ENCODE measurements at regions not wholly inside any gene's neighbourhood (a gene's known extent, or its start where the extent isn't known, plus 50 kb on each side); places are given as distances from the start of the nearest gene placed in this dataset.
A peak's percentile ranks its signal among the peaks of the same experiment; 100 is the strongest.
"Not testable (repeated sequence)": the region's sequence is repeated elsewhere in the genome, so short reads cannot be mapped to it uniquely, and the experiment has no call there.

DNA sequence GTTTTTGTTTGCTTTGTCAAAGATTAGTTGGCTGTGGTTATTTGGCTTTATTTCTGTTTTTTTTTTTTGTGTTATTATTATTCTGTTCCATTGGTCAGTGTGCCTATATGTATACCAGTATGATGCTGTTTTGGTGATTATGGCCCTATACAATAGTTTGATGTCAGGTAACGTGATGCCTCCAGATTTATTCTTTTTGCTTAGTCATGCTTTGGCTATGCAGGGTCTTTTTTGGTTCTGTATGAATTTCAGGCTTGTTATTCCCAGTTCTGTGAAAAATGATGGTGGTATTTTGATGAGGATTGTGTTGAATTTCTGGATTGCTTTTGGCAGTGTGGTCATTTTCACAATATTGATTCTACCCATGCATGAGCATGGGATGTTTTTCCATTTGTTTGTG is 312.8 kb downstream of the TAF11L14 start:
- H3K27ac ChIP-seq: no peak overlapping the region
- TF ChIP-seq, protein P1, sequence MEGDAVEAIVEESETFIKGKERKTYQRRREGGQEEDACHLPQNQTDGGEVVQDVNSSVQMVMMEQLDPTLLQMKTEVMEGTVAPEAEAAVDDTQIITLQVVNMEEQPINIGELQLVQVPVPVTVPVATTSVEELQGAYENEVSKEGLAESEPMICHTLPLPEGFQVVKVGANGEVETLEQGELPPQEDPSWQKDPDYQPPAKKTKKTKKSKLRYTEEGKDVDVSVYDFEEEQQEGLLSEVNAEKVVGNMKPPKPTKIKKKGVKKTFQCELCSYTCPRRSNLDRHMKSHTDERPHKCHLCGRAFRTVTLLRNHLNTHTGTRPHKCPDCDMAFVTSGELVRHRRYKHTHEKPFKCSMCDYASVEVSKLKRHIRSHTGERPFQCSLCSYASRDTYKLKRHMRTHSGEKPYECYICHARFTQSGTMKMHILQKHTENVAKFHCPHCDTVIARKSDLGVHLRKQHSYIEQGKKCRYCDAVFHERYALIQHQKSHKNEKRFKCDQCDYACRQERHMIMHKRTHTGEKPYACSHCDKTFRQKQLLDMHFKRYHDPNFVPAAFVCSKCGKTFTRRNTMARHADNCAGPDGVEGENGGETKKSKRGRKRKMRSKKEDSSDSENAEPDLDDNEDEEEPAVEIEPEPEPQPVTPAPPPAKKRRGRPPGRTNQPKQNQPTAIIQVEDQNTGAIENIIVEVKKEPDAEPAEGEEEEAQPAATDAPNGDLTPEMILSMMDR (IDR thresholded peaks at IDR 0.05): no peak
- TF ChIP-seq ZFX (IDR thresholded peaks at IDR 0.05; ENCODE audit: borderline replicate concordance): no peak

- peak overlapping the region; percentile 76 for H3K27ac ChIP-seq
- TF ChIP-seq, protein P1 (IDR thresholded peaks at IDR 0.05): peak; percentile 78
- no peak for TF ChIP-seq ZFX (IDR thresholded peaks at IDR 0.05; ENCODE audit: borderline replicate concordance)
Observed at GRCh38 chr5:17951392-17952169, 317.3 kb downstream of the TAF11L14 start.

GRCh38 chr5:17952231-17952630 is 318.0 kb downstream of the TAF11L14 start:
- H3K27ac ChIP-seq: peak overlapping the region; percentile 76
- TF ChIP-seq, protein P1 (IDR thresholded peaks at IDR 0.05): no peak
- no peak for TF ChIP-seq ZFX (IDR thresholded peaks at IDR 0.05; ENCODE audit: borderline replicate concordance)

- TF ChIP-seq, protein P1 (IDR thresholded peaks at IDR 0.05): no peak
- TF ChIP-seq ZFX (IDR thresholded peaks at IDR 0.05; ENCODE audit: borderline replicate concordance): no peak
- no peak overlapping the region for H3K27ac ChIP-seq
Observed at GRCh38 chr5:17964067-17964466, 329.8 kb downstream of the TAF11L14 start.

DNA sequence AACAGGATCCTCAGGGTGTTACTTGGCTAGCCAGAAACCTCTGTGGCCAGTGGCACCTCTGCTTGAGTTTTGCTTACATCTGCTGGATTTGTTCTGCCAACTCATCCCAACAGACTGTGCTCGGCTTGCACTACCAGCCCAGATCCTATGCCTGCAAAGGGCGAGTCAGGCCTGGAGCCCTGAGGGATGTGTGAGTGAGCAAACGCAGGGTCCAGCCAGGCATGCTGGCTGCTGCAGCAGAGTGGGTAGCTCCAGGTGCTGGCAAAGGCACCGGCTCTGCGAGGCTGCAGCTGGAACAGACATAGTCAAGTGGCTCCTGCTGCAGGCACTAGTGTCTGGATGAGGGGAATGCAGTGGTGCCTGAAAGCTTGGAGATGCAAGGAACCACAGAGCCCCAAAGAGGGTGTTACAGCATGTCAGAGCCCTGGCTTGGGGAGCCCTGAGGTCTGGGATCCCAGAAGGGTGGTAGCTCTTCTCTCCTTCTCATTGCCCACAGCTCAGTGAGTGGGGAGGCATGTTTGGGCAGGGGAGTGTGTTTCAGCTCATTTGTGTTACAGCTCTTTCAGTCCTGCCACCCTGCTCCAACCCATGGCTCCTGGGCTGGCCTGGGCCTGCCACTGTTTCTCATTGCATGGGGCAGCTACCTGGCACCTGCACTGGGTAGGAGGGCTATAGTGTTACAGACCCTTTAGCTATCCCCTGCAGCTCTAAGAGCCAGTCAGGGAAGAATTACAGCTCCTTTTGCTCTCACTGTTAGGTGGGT is 332.6 kb downstream of the TAF11L14 start:
- TF ChIP-seq ZFX (IDR thresholded peaks at IDR 0.05; ENCODE audit: borderline replicate concordance): no peak
- H3K27ac ChIP-seq: no peak overlapping the region

DNA sequence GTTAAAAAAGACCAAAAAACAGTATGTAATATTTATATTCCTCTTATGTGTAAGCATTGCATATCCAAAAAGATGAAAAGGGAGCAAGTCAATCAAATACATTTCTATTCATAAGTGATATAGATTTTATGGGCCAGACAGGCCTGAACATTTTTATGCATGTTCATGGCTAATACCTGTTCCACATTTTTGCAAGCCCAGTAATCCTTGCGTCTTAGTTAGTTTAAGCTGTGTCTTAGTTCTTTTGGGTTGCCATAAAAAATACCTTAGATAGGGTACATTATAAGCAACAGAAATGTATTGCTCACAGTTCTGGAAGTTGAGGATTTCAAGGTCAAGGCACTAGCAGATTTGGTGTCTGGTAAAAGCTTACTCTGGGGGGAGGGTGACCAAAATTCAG is 342.1 kb downstream of the TAF11L14 start:
- no peak overlapping the region for H3K27ac ChIP-seq
- TF ChIP-seq, protein P1 (IDR thresholded peaks at IDR 0.05): no peak
- TF ChIP-seq ZFX (IDR thresholded peaks at IDR 0.05; ENCODE audit: borderline replicate concordance): no peak

DNA sequence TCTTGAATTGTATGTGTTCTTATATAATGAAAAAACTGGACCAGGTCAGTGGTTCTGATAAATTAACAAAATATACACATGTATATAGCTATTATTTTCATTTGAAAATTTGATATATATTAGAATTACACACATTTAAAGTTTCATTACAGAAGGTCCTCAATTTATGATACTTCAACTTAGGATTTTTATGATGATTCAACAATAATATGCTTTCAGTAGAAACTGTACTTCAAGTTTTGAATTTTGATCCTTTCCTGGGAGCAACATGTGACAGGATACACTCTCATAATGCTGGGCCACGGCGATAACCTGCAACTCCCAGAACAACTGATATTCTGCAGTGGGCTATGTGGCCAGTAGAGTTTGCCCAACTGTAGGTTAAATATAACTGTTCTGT is 344.7 kb downstream of the TAF11L14 start:
- no peak overlapping the region for H3K27ac ChIP-seq
- TF ChIP-seq, protein P1 (IDR thresholded peaks at IDR 0.05): no peak
- TF ChIP-seq ZFX (IDR thresholded peaks at IDR 0.05; ENCODE audit: borderline replicate concordance): no peak

DNA sequence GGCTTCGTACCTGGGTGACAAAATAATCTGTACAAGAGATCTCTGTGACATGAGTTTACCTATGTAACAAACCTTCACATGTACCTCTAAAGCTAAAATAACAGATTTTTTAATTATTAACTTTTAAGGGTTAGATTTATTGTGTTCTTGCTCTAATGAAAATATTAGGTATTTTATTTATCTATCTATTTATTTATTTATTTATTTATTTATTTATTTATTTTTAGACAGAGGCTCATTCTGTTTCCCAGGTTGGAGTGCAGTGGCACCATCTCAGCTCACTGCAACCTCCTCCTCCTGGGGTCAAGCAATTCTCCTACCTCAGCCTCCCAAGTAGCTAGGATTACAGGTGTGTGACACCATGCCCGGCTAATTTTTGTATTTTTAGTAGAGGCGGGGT is 348.4 kb downstream of the TAF11L14 start:
- not testable (repeated sequence) for H3K27ac ChIP-seq

Measured in 22Rv1 (cell line).